Medulla oblongata (tissue), 1 donor: ENCODE measurements at regions not wholly inside any gene's neighbourhood (a gene's known extent, or its start where the extent isn't known, plus 50 kb on each side); places are given as distances from the start of the nearest gene placed in this dataset.

ENCODE experiments used
- DNase-seq: peaks from one replicate; pipeline ENCODE4 v3.0.0-alpha.2; 2015; ENCODE audit errors: extremely low spot score

- no peak for DNase-seq
These were observed 156.4 kb upstream of the SMIM23 start for GRCh38 chr5:171629221-171629620.

DNA sequence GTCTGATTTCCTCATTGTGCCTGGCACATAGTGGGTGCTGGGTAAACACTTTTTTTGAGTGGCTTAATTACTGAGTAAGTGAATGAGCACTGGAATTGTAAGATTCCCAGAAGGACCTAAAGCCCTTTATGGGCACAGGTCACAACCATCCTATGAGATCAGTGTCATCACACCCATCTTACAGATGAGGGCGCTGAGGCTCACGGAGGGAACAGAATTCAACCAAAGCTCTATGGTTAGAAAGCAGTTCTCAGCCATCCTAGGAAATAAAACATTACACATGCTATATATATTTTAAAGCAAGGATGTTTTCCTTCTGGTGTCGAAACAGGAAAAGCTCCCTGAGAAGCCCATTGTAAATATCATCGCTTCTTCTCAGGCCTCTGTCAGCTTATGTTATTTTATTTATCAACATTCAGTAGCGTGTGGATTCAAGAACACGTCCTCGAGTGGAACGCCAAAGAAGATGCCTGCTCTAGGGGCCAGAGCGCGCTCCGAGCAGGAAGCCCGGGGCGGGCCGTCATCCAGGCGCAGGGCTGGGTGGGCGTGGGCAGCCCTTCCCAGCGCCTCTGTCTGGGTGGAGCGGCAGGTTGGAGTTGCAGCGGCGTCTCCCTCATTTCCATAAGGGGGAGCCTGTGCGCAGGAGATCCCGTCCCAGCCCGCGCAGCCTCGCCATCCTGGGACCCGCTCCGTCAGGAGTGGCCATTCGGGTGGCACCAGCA is 155.8 kb upstream of the SMIM23 start:
- DNase-seq: no peak

- DNase-seq: no peak
These were observed 155.1 kb upstream of the SMIM23 start for GRCh38 chr5:171630350-171631065.

DNA sequence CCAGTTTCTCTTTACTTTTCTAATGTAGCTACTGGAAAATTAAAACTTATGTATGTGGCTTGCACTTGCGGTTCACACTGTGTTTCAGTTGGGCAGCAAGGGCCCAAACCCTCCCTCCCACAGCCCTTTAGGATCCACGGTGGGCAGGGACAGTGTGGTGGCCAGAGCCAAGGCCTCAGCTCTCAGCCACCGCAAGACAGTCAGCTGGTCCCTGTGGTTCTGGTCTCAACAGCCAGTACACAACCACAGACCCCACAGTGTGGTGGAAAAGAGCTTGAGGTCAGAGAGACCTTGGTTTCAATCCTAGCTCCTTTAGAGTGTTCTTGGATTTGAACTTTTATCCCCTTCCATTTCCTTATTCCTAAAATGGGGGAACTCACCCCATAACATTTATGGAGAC is 153.0 kb upstream of the SMIM23 start:
- no peak for DNase-seq

DNA sequence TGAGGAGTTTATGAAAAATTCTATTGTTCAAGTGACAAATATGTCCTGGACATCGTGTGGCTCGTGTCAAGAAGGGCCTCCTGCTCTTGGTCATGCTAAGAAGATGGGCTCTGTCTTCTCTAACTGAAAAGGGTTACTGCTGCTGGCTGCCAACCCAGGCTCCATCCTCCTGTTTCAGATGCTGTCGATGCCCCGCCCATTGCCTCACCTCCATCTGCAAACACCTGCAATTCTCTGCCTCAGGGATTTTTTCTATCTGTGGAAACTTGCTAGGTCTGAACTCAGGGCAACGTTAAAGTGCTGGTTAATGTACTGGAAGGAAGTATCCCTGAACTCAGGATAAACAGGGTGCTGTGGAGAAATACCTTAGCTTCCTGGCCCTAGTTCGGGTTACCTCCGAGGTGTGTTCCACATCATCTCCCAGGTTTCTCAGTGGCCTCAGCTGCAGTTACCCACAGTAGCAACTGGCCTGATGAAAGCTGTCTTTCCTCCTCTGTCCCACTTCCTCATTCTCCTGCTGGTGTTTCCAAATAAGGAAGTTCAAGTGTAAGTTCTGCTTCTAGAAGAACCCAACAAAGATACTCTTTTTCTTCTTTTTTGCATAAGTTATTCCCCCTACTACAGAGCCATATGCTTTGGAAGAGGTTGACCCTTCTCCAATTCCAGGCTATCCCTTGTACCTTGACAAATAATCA is 151.7 kb upstream of the SMIM23 start:
- DNase-seq: peak; percentile 51

- DNase-seq: no peak
These were observed 151.1 kb upstream of the SMIM23 start for GRCh38 chr5:171634511-171634910.

- no peak for DNase-seq
These were observed 150.6 kb upstream of the SMIM23 start for GRCh38 chr5:171635028-171635427.

DNA sequence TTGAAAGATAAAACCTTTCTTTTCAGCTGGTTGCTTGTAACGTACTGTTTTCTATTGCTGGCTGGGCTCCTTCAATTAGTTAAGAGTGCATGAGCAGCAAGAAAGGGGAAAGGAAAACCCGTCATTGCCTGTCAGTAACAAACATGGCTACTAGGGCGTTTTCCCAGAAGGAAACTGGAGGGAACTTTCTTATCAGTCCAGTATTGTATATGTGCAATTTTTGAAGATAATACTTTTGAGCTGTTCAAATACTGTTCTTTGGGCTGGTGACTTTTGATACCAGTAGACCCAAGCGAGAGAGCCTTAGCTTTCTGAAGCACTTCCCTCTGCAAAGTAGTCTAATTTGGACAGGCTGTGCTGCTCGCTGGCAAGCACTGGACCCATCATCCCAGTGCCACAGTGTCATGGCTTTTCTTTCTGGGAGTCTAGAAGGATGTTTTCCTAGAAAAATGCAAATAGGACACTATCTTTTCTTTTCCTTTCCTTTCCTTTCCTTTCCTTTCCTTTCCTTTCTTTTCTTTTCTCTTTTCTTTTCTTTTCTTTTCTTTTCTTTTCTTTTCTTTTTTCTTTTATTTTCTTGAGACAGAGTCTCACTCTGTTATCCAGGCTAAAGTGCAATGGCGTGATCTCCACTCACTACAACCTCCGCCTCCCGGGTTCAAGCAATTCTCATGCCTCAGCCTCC is 149.9 kb upstream of the SMIM23 start:
- no peak for DNase-seq

DNA sequence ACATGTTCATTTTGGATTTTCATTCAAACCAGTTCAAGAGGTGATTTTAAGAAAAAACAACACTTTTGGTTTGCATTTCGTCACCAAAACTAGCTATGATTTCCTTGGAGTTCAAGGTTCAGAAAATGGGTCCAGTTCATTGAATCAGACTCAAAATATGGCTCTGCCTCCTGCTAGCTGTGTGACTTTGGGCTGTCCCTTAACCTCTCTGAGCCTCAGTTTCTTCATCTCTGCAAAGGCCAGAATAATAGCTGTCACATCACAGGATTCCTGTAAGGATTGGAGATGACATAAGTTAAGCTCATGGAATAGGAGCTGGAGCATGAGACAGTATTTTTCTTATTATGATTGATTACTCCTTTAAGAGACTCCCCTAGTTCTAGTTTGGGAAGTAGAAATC is 147.8 kb upstream of the SMIM23 start:
- no peak for DNase-seq

GRCh38 chr5:171639205-171639621 is 146.4 kb upstream of the SMIM23 start:
- no peak for DNase-seq

DNA sequence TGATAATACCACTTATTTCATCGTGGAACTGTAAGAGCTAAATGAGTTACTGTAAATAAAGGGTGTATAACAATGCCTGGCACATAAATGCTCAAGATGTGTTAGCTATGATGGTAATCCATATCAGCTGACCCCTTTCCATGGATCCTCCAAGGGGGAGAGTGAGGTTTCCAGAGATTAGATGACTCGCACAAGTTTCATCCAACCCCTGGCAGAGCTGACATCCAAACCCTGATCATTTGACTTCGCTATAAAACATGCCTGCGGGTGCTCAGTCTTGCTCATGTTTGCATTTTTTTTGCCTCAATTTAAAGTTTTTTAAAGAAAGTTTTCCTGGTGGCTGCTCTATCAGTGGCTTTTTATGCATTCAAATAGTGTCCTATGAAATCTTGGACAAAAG is 145.7 kb upstream of the SMIM23 start:
- DNase-seq: no peak

DNA sequence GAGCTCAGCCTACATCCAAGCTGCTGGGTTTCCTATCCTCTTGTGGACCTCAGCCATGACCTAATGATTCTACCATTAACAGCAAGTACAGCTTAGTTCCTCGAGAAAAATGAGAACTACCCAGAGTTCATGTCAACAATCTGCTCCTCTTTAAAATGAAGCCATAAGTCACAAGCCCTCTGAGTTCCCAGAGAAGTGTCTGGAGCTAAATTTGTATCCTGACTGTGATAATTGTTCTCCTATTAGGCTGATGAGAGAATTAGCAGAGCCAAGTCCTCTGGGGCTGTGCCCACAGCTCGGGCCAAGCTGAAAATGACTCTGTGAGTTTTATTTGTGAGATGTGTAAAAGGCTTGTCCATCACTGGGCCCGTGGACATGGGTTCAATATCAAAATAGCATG is 145.1 kb upstream of the SMIM23 start:
- DNase-seq: no peak

DNA sequence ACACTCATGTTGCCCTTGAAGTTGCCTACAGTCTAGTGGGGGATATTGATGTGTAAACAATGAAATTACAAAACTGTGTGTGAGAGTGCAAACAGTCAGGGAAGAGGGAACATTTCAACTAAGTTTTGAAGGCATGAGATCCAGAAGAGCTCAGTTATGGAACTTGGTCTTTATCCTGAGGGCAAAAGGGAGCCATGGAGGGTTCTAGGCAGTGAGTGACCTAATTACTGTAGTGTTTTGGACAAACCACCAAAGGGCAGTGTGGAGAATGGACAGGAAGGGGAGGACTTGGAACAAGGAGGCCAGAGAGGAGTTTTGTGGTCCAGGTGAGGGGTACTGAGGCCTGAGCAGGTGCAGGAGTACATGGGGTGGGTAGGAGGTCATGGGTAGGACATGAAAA is 143.7 kb upstream of the SMIM23 start:
- no peak for DNase-seq

- no peak for DNase-seq
These were observed 142.7 kb upstream of the SMIM23 start for GRCh38 chr5:171642894-171643293.

GRCh38 chr5:171644536-171644935 is 141.1 kb upstream of the SMIM23 start:
- no peak for DNase-seq

DNA sequence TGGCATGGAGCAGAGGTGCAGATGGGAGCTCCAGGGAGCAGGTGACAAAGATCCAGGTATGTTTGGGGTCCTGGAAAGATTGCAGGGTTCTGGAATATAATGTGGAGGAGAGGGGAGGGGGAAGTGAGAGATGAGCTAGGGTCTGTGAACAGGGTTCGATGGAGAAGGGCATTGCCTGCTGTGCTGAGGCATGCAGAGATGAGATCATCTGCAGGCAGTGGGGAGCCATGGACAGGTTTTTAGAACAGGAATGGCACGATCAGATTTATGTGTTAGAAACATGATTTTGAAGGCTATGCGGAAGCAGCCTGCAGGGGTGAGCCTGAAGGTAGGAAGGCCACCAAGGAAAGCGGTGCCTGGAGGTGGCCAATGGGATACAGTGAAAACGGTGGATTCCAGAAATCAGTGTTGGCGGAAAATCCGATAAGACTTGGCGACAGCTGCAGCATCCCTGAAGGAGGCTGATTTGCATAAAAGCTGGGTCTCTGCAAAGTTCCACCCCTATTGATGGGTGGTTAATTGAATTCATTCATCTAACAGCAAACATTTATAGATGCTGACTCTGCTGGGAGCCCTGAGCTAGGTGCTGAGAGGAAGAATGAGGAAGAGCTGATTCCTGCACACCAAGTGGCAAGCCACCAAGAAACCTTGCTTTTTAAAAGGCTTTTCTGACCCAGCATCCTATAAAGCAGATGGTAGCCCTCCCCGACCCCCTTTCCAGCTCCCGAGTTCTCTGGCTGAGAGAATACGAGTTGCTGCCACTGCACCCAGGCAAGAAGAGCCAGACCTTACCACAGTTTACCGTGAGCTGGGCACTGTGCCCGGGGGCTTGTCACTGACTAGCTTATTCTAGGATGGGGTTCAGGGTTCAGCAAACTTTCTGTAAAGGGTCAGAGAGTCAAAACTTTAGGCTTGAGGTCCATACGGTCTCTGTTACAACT is 139.2 kb upstream of the SMIM23 start:
- DNase-seq: no peak

DNA sequence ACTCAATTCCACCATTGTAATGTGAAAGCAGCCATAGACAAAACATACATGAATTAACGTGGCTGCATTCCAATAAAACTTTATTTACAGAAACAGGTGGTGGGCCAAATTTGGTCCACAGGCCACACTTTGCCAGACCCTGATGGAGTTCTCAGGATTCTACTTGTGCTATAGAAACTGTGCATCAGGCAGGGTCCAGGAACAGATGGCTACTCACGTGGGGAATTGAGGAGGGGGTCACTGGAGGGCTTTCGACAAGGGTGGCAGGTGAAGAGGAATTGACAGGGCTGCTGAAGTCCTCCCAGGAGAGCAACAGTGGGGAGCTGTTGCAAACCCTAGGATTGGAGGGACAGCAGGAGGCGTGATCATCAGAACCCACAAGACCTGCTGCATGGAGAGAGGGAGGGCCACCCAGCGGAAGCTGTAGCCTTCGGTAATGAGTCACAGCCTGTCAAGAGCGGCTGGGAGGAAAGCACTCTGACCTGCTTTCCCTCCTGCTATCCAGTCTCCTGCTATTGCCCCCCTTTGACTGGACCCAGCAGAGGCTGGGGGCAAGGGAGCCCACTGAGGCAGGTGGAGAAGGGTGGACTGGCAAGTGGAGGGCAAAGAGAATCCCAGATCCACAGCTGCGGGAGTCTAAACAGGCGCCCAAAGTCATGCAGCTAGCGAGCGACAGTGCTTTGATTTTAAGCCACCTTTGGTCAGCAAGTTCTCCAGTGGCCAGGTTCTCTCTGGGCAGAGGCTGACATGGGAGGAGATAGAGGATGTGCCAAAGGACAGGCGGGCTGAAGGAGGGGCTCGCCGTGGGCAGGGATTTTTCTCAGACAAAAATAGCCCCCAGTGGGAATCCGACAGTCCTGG is 138.3 kb upstream of the SMIM23 start:
- no peak for DNase-seq

DNA sequence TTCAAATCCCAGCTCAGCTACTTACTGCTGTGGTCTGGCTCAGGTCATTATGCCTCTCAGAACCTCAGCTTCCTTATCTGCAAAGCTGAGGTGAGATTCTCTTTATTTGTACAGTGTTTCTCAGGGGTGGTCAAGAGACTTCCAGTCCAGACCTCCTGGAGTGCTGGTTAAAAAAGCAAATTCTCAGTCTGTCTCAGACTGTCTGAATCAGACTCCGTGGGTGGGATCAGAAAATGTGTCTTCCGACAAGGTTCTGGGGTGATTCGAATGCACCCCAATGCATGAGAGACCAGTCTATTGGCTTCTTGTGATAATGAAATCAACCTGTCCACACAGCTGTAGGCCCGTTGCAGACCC is 137.7 kb upstream of the SMIM23 start:
- no peak for DNase-seq

DNA sequence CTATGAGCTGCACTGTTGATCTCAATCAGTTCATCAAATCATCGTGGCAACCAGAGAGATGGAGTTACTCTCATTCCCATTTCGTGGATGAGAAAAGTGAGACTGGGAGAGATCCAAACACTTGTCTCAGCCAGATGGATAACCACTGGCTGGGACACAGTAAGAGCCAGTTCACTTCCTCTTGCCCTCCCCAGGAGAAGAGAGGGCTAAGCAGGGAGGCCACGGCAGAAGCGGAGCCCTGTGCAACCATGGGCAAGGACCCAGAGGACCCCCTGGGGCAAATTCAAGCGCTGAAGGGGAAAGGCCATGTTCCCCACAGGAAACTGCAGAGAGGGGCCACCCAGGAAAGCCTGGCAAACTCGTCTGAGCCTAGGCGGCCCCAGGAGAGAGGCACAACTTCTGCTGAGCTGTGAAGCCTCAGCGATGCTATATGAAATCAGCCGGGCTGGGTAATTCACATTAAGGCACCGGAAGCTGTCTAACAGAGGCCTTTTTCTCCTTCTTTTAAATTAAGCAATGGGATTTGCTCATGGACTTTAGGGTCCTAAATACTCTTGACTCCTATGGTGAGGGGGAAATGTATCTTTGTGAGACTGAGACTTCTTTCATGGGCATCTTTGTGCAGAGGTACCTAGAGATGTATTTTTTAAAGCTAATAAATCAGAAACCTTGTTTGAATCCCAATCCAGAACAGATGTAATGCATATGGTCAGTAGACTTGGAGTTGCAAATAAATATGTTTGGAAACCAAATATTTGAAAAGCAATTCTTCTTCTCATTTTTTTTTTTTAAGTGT is 137.1 kb upstream of the SMIM23 start:
- no peak for DNase-seq

DNA sequence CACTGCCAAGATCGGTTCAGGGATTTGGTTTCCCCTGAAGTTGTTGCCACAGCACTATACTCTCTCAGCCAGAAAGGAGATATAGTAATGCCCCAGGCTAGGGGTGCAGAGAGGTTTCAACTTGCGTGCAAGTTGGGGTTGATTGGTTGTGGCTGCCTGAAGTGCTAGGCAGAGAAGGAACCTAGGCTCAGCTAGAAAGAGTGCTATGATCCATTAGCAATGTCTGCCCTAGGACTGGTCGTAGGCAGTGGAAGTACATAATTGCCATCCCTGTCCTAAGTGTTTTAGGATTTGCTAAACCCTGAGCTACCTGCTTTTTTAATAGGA is 136.6 kb upstream of the SMIM23 start:
- no peak for DNase-seq
